ENCODE measurements at regions not wholly inside any gene's neighbourhood (a gene's known extent, or its start where the extent isn't known, plus 50 kb on each side); places are given as distances from the start of the nearest gene placed in this dataset.

GRCh38 chr1:221137666-221138065 lies 258.4 kb downstream of the HLX start:
- no CpG with 5 or more reads among the region's 2 CpGs for WGBS (ENCODE audit: insufficient coverage)
- Mint-ChIP-seq H3K4me3 (no peak overlapping the region), H3K9me3 (peaks cover 0 to 8% (median 3%) of the 10 kb centered on the region in 7 donors)

GRCh38 chr1:221138516-221138915 lies 259.3 kb downstream of the HLX start:
- Histone ChIP-seq H3K36me3 (replicated peaks in 1 of 2; ENCODE audit: control insufficient read depth in 1 of 2, insufficient read depth in 2 of 2, low read length in 2 of 2) (no peaks in the 10 kb centered on the region), H3K9me3 (replicated peaks in 1 of 2; ENCODE audit: control insufficient read depth in 1 of 2, insufficient read depth in 1 of 2, low read length in 2 of 2) (no peaks in the 10 kb centered on the region), H2AFZ (ENCODE audit: insufficient read depth, low read depth, low read length, poor library complexity, severe bottlenecking) (no peak overlapping the region), H4K20me1 (ENCODE audit: insufficient read depth, low read length) (no peaks in the 10 kb centered on the region), H3K27ac (ENCODE audit: low read depth in 1 of 2, low read length in 2 of 2) (no peak overlapping the region), H3K9ac (ENCODE audit: insufficient read depth, low read length, poor library complexity, severe bottlenecking) (no peak overlapping the region), H3K4me3 (replicated peaks in 1 of 3; ENCODE audit: low read depth in 2 of 3, low read length in 3 of 3) (no peak overlapping the region), H3K79me2 (ENCODE audit: insufficient read depth, low read length) (no peaks in the 10 kb centered on the region), H3K4me1 (ENCODE audit: control insufficient read depth in 1 of 2, insufficient read depth in 2 of 2, low read length in 2 of 2) (peaks cover 4 to 5% of the 10 kb centered on the region in 2 donors), H3K4me2 (replicated peaks; ENCODE audit: extremely low read depth, low read length, poor library complexity, severe bottlenecking) (no peak overlapping the region), H3K27me3 (ENCODE audit: control insufficient read depth in 2 of 2, insufficient read depth in 2 of 2, low read length in 2 of 2) (no peaks in the 10 kb centered on the region)
- peaks cover 0 to 8% (median 3%) of the 10 kb centered on the region in 7 donors for H3K9me3 Mint-ChIP-seq
- peaks cover 0 to 1% (median 0%) of the 10 kb centered on the region in 3 donors for H3K27me3 Mint-ChIP-seq (ENCODE audit: low read depth in 3 of 3)
- DNase-seq = no peak
- H3K27ac Mint-ChIP-seq = no peak overlapping the region
- peaks cover 6% of the 10 kb centered on the region for H3K4me1 Mint-ChIP-seq
- no peak overlapping the region for H3K4me3 Mint-ChIP-seq
- no peaks in the 10 kb centered on the region for H3K36me3 Mint-ChIP-seq
- TF ChIP-seq CTCF (IDR thresholded peaks at IDR 0.05) = no peak
- intact Hi-C loops (cut with micrococcal nuclease) = no loop called here

More at GRCh38 chr1:221137666-221138065, 258.4 kb downstream of the HLX start:
- no peak for DNase-seq
- Histone ChIP-seq H3K36me3 (replicated peaks in 1 of 2; ENCODE audit: control insufficient read depth in 1 of 2, insufficient read depth in 2 of 2, low read length in 2 of 2) (no peaks in the 10 kb centered on the region), H4K20me1 (ENCODE audit: insufficient read depth, low read length) (no peaks in the 10 kb centered on the region), H3K27ac (ENCODE audit: low read depth in 1 of 2, low read length in 2 of 2) (no peak overlapping the region), H3K79me2 (ENCODE audit: insufficient read depth, low read length) (no peaks in the 10 kb centered on the region), H3K4me2 (replicated peaks; ENCODE audit: extremely low read depth, low read length, poor library complexity, severe bottlenecking) (no peak overlapping the region), H3K4me3 (replicated peaks in 1 of 3; ENCODE audit: low read depth in 2 of 3, low read length in 3 of 3) (no peak overlapping the region), H3K9ac (ENCODE audit: insufficient read depth, low read length, poor library complexity, severe bottlenecking) (no peak overlapping the region), H3K27me3 (ENCODE audit: control insufficient read depth in 2 of 2, insufficient read depth in 2 of 2, low read length in 2 of 2) (no peaks in the 10 kb centered on the region), H2AFZ (ENCODE audit: insufficient read depth, low read depth, low read length, poor library complexity, severe bottlenecking) (no peak overlapping the region), H3K4me1 (ENCODE audit: control insufficient read depth in 1 of 2, insufficient read depth in 2 of 2, low read length in 2 of 2) (peaks cover 4 to 5% of the 10 kb centered on the region in 2 donors), H3K9me3 (replicated peaks in 1 of 2; ENCODE audit: control insufficient read depth in 1 of 2, insufficient read depth in 1 of 2, low read length in 2 of 2) (no peaks in the 10 kb centered on the region)
- Mint-ChIP-seq H3K4me1 (peaks cover 6% of the 10 kb centered on the region), H3K36me3 (no peaks in the 10 kb centered on the region), H3K27ac (peak overlapping the region in 2 of 7 donors; percentile 16 to 45), H3K27me3 (ENCODE audit: low read depth in 3 of 3) (peaks cover 0 to 1% (median 0%) of the 10 kb centered on the region in 3 donors)
- intact Hi-C loops (cut with micrococcal nuclease) = no loop called here
- TF ChIP-seq CTCF (IDR thresholded peaks at IDR 0.05) = no peak

Measured in CD14-positive monocyte (primary cell).